ENCODE measurements at regions not wholly inside any gene's neighbourhood (a gene's known extent, or its start where the extent isn't known, plus 50 kb on each side); places are given as distances from the start of the nearest gene placed in this dataset.

DNA sequence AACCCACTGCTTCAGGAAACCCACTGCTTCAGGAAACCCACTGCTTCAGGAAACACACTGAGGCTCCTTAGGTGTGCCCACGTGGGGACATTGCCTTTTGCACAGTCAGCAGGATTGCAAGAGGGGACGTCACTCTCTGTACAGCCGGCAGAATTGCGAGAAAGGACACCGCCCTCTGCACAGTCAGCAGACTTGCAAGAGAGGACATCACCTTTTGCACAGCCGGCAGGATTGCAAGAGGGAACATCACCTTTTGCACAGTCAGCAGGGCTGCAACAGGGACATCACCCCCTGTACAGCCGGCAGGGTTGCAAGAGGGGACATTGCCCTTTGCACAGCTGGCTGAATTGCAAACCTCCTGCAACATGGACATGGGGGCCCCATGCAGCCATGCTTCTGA, 407.6 kb downstream of the GLRX3 start:
- Histone ChIP-seq H3K27ac (no peak overlapping the region), H3K9me3 (no peaks in the 10 kb centered on the region), H3K4me1 (no peaks in the 10 kb centered on the region), H3K36me3 (no peaks in the 10 kb centered on the region), H3K27me3 (no peaks in the 10 kb centered on the region), H3K4me3 (no peak overlapping the region)
- no peak for DNase-seq (ENCODE audit: low spot score in 2 of 2)
- TF ChIP-seq, protein P1, sequence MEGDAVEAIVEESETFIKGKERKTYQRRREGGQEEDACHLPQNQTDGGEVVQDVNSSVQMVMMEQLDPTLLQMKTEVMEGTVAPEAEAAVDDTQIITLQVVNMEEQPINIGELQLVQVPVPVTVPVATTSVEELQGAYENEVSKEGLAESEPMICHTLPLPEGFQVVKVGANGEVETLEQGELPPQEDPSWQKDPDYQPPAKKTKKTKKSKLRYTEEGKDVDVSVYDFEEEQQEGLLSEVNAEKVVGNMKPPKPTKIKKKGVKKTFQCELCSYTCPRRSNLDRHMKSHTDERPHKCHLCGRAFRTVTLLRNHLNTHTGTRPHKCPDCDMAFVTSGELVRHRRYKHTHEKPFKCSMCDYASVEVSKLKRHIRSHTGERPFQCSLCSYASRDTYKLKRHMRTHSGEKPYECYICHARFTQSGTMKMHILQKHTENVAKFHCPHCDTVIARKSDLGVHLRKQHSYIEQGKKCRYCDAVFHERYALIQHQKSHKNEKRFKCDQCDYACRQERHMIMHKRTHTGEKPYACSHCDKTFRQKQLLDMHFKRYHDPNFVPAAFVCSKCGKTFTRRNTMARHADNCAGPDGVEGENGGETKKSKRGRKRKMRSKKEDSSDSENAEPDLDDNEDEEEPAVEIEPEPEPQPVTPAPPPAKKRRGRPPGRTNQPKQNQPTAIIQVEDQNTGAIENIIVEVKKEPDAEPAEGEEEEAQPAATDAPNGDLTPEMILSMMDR (IDR thresholded peaks at IDR 0.05), result no peak
- no peak for TF ChIP-seq POLR2A (IDR thresholded peaks at IDR 0.05)
- TF ChIP-seq EP300 (IDR thresholded peaks at IDR 0.05), result no peak
- 65 to 78% methylated on average over 6 to 7 of the region's 7 CpGs for WGBS, 2 donors

DNA sequence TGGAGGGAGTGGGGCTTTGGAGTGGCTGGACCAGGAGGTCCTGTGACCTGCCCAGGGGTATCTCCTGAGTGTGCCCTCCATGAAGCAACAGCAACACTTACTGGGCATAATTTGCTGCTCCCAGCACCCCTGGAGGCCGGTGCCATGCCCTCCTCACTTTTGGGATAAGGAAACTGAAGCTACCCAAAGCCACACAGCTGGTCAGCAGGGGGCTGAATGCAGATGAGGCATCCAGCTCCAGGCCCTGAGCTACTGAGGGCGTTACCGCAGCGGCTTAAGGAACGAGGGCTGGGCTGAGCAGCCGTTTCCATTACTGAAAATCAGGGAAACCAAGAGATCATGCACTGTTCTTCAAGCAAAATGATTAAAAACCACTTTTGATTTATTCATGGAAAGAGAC, 408.9 kb downstream of the GLRX3 start:
- H3K4me1 ChIP-seq, result no peaks in the 10 kb centered on the region
- H3K9me3 ChIP-seq, result no peaks in the 10 kb centered on the region
- H3K36me3 ChIP-seq, result no peaks in the 10 kb centered on the region
- no peak for DNase-seq (ENCODE audit: low spot score in 2 of 2)
- no peak overlapping the region for H3K27ac ChIP-seq
- TF ChIP-seq EP300 (IDR thresholded peaks at IDR 0.05), result no peak
- TF ChIP-seq, protein P1 (IDR thresholded peaks at IDR 0.05), result no peak
- TF ChIP-seq POLR2A (IDR thresholded peaks at IDR 0.05), result no peak
- H3K4me3 ChIP-seq, result no peak overlapping the region
- H3K27me3 ChIP-seq, result no peaks in the 10 kb centered on the region
- WGBS, 2 donors, result 39 to 42% methylated on average over 6 of the region's 6 CpGs

DNA sequence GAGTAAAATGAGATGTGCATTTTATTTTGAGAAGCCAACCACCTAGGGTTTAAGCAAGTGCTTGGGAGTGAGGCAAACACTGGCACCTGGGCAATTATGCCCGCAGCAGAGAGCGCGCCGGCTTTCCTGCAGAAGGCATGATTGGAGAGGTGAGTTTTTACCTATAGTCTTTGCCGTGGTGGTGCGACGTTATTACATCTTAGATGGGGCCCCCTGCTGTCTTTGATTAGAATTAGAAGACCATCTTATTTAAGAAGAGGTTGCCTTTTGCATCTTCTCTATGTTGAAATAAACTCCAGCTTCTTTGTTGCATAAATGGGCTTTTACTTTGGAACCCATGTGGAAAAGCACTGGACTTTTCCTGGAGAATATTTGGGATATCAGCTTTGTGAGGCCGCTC, 409.5 kb downstream of the GLRX3 start:
- no peak for TF ChIP-seq EP300 (IDR thresholded peaks at IDR 0.05)
- TF ChIP-seq, protein P1 (IDR thresholded peaks at IDR 0.05), result no peak
- no peak for TF ChIP-seq POLR2A (IDR thresholded peaks at IDR 0.05)
- H3K9me3 ChIP-seq, result no peaks in the 10 kb centered on the region
- H3K36me3 ChIP-seq, result no peaks in the 10 kb centered on the region
- WGBS, 2 donors, result 67 to 79% methylated on average over 8 of the region's 8 CpGs
- DNase-seq (ENCODE audit: low spot score in 2 of 2), result no peak
- H3K4me1 ChIP-seq, result no peaks in the 10 kb centered on the region
- H3K27me3 ChIP-seq, result no peaks in the 10 kb centered on the region
- H3K4me3 ChIP-seq, result no peak overlapping the region
- H3K27ac ChIP-seq, result no peak overlapping the region

DNA sequence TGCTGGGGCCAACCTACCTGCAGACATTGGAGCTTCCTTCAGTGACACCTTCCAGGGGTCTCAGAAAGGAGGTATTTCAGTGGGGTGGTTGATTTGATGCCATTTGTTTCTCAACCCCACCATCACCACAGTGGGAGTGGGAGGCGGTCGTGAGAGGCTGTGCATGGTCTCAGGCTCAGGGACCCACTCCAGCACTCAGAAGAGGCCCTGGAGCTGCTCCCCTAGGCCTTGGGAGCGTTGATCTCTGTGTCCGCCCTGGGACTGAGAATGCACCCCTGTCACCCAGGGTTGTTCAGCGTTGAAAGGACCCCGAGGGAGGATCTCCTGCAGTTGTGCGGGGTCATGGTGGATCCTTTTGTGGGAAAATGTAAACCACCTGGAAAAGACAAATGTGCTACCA, 410.6 kb downstream of the GLRX3 start:
- Histone ChIP-seq H3K36me3 (no peaks in the 10 kb centered on the region), H3K4me3 (no peak overlapping the region), H3K9me3 (no peaks in the 10 kb centered on the region), H3K27me3 (no peaks in the 10 kb centered on the region), H3K27ac (no peak overlapping the region), H3K4me1 (no peaks in the 10 kb centered on the region)
- TF ChIP-seq EP300 (IDR thresholded peaks at IDR 0.05) (no peak), POLR2A (IDR thresholded peaks at IDR 0.05) (no peak)
- TF ChIP-seq, protein P1 (IDR thresholded peaks at IDR 0.05), result no peak
- DNase-seq (ENCODE audit: low spot score in 2 of 2), result no peak
- WGBS, 2 donors, result 81 to 90% methylated on average over 7 of the region's 7 CpGs

DNA sequence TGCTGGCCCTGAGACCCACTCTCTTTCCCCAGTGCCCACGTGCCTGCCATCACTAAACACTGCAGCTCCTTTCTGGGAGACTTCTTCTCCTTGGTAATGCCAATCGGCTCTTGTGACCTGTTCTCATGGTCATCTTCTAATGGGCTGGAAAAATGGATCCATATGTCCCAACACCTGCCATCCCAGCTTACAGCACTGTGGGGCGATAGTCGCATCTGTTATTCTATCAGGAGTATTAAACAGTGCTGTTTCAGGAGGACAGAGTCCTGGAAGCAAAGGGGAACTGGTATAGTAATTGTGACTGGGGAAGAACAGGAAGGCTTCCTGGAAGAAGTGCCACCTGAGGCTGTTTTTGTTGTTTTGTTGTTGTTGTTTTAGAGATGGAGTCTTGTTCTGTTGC, 411.2 kb downstream of the GLRX3 start:
- H3K27me3 ChIP-seq, result no peaks in the 10 kb centered on the region
- no peaks in the 10 kb centered on the region for H3K9me3 ChIP-seq
- WGBS, 2 donors, result 67 to 71% methylated on average over 4 of the region's 4 CpGs
- H3K4me1 ChIP-seq, result no peaks in the 10 kb centered on the region
- DNase-seq (ENCODE audit: low spot score in 2 of 2), result no peak
- H3K27ac ChIP-seq, result no peak overlapping the region
- H3K4me3 ChIP-seq, result no peak overlapping the region
- TF ChIP-seq EP300 (IDR thresholded peaks at IDR 0.05), result no peak
- TF ChIP-seq, protein P1 (IDR thresholded peaks at IDR 0.05), result no peak
- no peak for TF ChIP-seq POLR2A (IDR thresholded peaks at IDR 0.05)
- H3K36me3 ChIP-seq, result no peaks in the 10 kb centered on the region
